ENCODE measurements at regions not wholly inside any gene's neighbourhood (a gene's known extent, or its start where the extent isn't known, plus 50 kb on each side); places are given as distances from the start of the nearest gene placed in this dataset.
"Not testable (repeated sequence)": the region's sequence is repeated elsewhere in the genome, so short reads cannot be mapped to it uniquely, and the experiment has no call there.

DNA sequence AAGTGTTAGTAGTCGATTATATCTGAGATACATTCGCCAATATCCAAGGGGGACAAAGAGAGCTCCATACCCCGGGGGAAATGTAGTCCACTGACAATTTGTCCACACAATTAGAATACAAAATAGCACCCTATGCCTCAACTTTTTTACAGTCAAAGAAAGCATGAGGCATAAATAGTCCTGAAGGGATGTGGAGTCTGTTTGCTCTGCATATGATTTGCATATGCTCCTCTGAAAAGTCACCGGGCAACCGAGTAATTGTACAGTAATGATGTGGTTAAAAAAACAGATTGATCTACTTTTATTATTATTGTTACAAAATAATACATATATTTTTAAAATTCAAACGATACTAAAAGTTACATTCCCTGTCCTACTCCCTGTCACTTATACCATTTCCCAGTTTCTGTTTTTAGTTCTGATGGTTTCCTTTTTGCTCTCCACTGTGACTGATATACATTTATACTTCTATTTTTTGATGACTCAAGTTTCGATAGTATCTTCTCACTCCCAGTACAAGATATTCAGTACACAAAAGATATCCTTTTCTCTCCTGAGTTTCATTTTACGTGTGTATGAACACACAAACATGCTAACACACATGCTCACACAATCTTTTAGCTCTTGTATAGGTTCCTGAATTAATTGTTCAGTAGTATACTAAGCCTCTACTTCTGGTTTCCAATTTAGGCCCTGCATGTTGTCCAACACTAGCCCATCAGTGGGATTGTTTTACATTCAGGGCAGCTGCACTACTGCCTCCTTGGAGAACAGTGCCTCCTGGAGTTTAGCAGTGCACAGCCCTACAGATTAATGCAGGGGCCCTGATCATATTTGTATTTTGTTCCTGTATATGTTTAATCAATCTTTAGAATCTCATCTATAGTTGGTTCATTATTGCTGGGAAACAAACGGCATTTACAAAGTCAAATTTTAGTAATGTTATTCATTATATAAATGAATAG is 130.9 kb downstream of the TES start:
- in situ Hi-C loops (cut with HindIII; ENCODE audit: low sequenced_read_pairs), result no loop called here

GRCh38 chr7:116342125-116342524 is 131.8 kb downstream of the TES start:
- in situ Hi-C loops (cut with HindIII; ENCODE audit: low sequenced_read_pairs), result no loop called here

DNA sequence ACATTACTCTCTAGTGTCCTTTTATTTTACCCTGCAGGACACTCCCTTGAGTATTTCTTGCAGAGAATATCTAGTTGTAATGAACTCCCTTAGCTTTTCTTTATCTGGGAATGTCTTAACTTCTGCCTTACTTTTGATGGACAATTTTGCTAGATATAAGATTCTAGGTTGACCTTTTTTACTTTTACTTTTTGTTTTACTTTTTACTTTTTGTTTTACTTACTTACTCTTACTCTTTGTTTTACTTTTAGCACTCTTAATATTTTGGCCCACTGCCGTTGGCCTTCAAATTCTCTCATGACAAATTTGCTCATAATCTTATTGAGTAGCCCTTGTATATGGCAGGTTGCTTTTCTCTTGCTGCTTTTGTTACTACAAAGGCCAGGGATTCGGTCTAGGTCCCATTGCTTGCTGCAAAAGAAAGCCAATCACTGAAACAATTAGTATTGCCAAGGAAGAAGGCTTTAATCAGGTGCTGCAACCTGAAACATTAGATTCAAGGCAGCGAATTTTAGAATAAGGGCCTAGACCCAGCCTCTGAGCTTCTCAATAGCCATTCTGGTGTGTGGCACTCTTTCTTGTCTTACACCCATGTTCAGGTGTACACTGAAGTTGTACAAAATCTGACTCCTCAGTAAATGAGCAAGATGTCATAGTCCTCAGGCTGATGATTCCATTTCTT is 137.0 kb downstream of the TES start:
- in situ Hi-C loops (cut with HindIII; ENCODE audit: low sequenced_read_pairs), result no loop called here

- in situ Hi-C loops (cut with HindIII; ENCODE audit: low sequenced_read_pairs), result no loop called here
Observed at GRCh38 chr7:116348346-116348745, 138.0 kb downstream of the TES start.

- in situ Hi-C loops (cut with HindIII; ENCODE audit: low sequenced_read_pairs), result no loop called here
Observed at GRCh38 chr7:116351966-116352365, 141.6 kb downstream of the TES start.

GRCh38 chr7:116353647-116354046 is 143.3 kb downstream of the TES start:
- in situ Hi-C loops (cut with HindIII; ENCODE audit: low sequenced_read_pairs), result no loop called here

- in situ Hi-C loops (cut with HindIII; ENCODE audit: low sequenced_read_pairs), result no loop called here
Observed at GRCh38 chr7:116354171-116354545, 143.8 kb downstream of the TES start.

GRCh38 chr7:116354546-116355423 is 144.4 kb downstream of the TES start:
- in situ Hi-C loops (cut with HindIII; ENCODE audit: low sequenced_read_pairs), result no loop called here

DNA sequence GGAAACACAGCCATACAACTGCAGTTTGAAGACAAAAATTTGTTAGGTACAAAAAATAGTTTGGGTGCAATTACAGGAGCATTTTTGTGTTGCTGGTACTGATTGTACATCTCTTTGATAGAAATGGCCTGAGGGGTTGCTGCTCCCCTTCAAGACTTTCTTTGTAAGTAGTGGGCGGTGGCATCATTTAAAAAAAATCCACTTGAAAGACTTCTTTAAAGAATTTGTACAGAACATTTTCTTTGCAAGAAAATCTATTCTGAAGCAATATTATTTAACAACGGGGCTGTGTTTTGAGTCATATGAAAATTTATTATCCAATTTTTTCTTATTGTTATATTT is 144.1 kb upstream of the CAV2 start:
- in situ Hi-C loops (cut with HindIII; ENCODE audit: low sequenced_read_pairs), result no loop called here

- in situ Hi-C loops (cut with HindIII; ENCODE audit: low sequenced_read_pairs), result no loop called here
Observed at GRCh38 chr7:116356333-116356965, 143.1 kb upstream of the CAV2 start.

GRCh38 chr7:116356979-116357378 is 142.6 kb upstream of the CAV2 start:
- in situ Hi-C loops (cut with HindIII; ENCODE audit: low sequenced_read_pairs), result no loop called here

GRCh38 chr7:116357781-116358670 is 141.5 kb upstream of the CAV2 start:
- in situ Hi-C loops (cut with HindIII; ENCODE audit: low sequenced_read_pairs), result no loop called here

DNA sequence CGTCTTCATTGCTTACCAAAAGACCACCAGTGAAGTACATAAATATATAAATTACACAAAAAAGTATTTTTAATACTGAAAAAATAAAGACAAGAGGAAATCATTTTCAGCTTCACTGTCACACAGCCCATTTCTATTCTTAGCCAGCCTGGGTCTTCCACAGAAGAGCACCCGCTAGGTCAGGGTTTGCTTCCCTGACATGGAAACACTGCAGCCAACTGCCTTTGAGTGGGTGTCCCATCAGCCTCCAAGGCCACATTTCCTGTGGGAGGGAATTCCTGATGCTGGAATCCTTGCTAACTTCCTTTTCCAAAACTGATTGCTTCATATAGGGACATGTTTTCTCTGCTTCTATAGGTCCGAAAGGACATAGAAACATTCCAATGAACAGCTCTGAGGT is 137.8 kb upstream of the CAV2 start:
- in situ Hi-C loops (cut with HindIII; ENCODE audit: low sequenced_read_pairs), result no loop called here

DNA sequence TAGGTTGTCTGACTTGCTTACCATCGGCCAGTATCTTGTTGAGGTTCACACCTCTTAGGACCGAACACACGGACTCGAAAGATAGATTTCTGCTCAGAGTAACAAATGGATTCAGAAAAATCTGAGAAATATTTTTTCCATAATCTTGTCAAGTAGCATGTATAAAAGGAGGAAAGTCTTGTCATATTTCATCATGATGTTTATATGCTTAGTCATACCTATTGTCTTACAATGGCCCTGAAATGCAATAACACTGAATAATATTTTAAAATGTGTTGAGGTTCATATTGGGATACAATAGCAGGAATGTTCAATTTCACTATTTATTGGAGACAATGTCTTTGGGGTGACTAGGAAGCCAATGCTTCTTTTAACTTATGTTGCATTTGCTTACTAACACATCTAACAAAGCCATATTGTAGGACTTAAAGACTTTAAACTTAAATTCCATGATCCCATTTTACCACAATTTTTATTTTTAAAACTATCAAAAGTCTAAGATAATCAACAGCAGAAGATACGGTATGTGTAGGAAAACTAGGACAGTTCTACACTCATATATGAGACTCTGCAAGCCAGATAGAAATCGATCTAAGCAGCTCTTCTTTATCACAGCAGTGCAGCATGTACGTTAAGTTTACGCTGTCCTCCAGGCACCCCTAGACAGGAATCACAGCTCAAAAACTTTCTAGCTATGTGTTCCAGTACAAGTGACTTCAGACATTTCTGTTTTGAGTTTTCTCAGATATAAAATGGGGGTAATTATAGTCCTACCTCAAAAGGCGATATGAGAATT is 135.7 kb upstream of the CAV2 start:
- in situ Hi-C loops (cut with HindIII; ENCODE audit: low sequenced_read_pairs), result no loop called here

DNA sequence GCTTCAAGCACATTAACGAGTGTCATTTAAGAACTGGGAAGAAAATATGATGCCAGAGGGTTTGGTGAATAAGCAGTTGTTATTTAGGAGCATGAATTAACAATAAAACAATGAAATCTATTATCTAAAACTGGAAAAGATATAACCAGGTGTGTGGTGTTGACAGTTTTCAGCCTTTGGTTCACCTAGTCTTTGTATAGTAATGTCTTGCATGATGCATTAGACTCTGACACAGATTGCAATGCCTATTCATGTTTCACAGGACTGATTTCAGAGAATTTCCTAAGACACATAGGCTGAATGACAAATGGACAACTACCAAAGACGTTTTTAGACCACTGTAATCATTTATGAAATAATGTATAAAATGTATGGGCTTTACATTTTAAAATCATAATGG is 135.1 kb upstream of the CAV2 start:
- in situ Hi-C loops (cut with HindIII; ENCODE audit: low sequenced_read_pairs), result no loop called here

- in situ Hi-C loops (cut with HindIII; ENCODE audit: low sequenced_read_pairs), result no loop called here
Observed at GRCh38 chr7:116365797-116366196, 133.7 kb upstream of the CAV2 start.

DNA sequence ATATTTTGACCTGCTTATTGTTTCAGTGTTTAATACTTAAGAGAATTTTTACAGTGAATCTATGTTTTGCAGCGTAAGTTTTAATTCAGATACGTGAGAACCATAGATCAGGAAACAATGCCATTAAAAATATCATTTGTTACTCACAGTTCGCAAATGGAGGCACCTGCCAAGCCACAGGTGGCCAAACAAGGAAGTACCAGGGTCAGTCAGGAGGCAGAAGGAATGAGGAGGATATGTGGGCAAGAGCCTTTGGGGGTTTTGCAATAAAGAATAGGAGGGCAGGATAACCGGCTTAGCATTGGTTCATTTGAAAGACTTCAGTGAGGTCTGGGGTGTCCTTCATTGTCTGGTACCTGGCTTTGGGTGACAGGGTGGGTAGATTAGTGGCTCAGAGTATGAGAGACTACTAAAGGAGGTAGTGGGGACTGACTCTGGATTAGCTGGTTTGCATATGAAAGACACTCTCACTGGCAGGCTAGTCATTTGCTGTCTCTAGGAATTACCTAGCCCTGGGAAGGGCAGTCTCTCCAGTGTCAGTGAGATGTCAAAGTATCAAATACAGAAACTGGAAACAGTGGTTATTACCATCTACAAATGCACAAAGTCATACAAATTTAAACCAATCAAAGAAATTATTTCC is 132.2 kb upstream of the CAV2 start:
- in situ Hi-C loops (cut with HindIII; ENCODE audit: low sequenced_read_pairs), result no loop called here

- in situ Hi-C loops (cut with HindIII; ENCODE audit: low sequenced_read_pairs), result no loop called here
Observed at GRCh38 chr7:116368965-116369364, 130.6 kb upstream of the CAV2 start.

- in situ Hi-C loops (cut with HindIII; ENCODE audit: low sequenced_read_pairs), result not testable (repeated sequence)
Observed at GRCh38 chr7:116371536-116371935, 128.0 kb upstream of the CAV2 start.

Measured in endothelial cell of hepatic sinusoid (primary cell).